H7 (cell line): ENCODE measurements at regions not wholly inside any gene's neighbourhood (a gene's known extent, or its start where the extent isn't known, plus 50 kb on each side); places are given as distances from the start of the nearest gene placed in this dataset.

ENCODE experiments used
- DNase-seq: peaks from one replicate; pipeline ENCODE4 v3.0.0; 2012
- H3K27me3 ChIP-seq: 2 replicates; pipeline ENCODE4 v1.6.0; 2011; ENCODE audit warnings: mild to moderate bottlenecking, low read length; ENCODE audit not compliant: control insufficient read depth, insufficient read depth
- H3K36me3 ChIP-seq: replicated peaks from 2 replicates; pipeline ENCODE4 v1.5.1; 2011; ENCODE audit warnings: low read length; ENCODE audit not compliant: control insufficient read depth, insufficient read depth
- H3K4me3 ChIP-seq: 2 replicates; pipeline ENCODE4 v1.5.1; 2011; ENCODE audit warnings: low read depth, mild to moderate bottlenecking, control low read depth, low read length, moderate library complexity; ENCODE audit not compliant: insufficient read depth

DNA sequence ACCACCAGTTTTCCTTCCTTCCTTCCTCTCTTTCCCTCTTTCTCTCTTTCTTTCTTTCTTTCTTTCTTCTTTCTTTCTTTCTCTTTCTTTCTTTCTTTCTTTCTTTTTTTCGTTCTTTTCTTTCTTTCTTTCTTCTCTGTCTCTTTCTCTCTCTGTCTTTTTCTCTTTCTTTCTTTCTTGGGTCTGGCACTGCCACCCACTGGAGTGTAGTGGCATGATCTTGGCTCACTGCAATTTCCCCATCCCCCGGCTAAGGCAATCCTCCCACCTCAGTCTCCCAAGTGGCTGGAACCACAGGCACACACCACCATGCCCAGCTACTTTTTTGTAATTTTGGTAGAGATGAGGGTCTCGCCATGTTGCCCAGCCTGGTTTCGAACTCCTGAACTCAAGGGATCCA is 51.6 kb upstream of the NHS start:
- H3K4me3 ChIP-seq: no peak overlapping the region
- DNase-seq: peak; percentile 28
- no peaks in the 10 kb centered on the region for H3K27me3 ChIP-seq
- H3K36me3 ChIP-seq: no peaks in the 10 kb centered on the region
